Endothelial cell of umbilical vein (primary cell): ENCODE measurements at regions not wholly inside any gene's neighbourhood (a gene's known extent, or its start where the extent isn't known, plus 50 kb on each side); places are given as distances from the start of the nearest gene placed in this dataset.

ENCODE experiments used
- BruUV-seq: library from RNA; stranded (reverse); fragments of 400-500 nt; replicated peaks from 2 replicates; lab custom pipeline; 2021; lab: Mats Ljungman, UMichigan
- CTCF ChIA-PET: fragments of 300-600, 350-600 bp; sonication (Branson Sonifier 250); formaldehyde crosslinking; loops from one replicate; lab custom pipeline; 2021; ENCODE audit warnings: antibody characterized with exemption, inconsistent platforms; lab: Charles Lee
- POLR2A ChIA-PET: fragments of 300-600, 350-600 bp; sonication (Branson Sonifier 250); formaldehyde crosslinking; loops from one replicate; lab custom pipeline; 2021; ENCODE audit warnings: antibody characterized with exemption, inconsistent platforms; lab: Charles Lee
- DNase-seq: peaks from one replicate; pipeline ENCODE4 v3.0.0-alpha.2; 2011; ENCODE audit warnings: low read depth, low spot score
- FAIRE-seq: peaks from 2 replicates; lab custom pipeline; 2011; peaks lifted over from hg19 to GRCh38; lab: Jason Lieb, UNC
- H2AFZ ChIP-seq: 2 replicates; pipeline ENCODE4 v1.6.0; 2012; ENCODE audit warnings: low read depth, low read length, control low read depth, inconsistent platforms
- H3K27ac ChIP-seq: 2 replicates; pipeline ENCODE4 v1.5.1; 2011; ENCODE audit warnings: low read depth, mild to moderate bottlenecking, control low read depth, low read length, moderate library complexity; ENCODE audit not compliant: insufficient read depth
- H3K27me3 ChIP-seq, 2 experiments: 2 replicates each; pipeline versions ENCODE4 v1.6.0 to v1.6.1; 2011; ENCODE audit warnings: low read length in 2 of 2, mixed read lengths in 1 of 2; ENCODE audit not compliant: control insufficient read depth in 2 of 2, insufficient read depth in 2 of 2
- H3K36me3 ChIP-seq, 2 experiments: 2 replicates in 1 of 2; 3 replicates in 1 of 2; pipeline ENCODE4 v1.5.1; 2011; ENCODE audit warnings: low read length in 2 of 2, mild to moderate bottlenecking in 1 of 2, moderate library complexity in 1 of 2; ENCODE audit not compliant: control insufficient read depth in 2 of 2, insufficient read depth in 2 of 2; ENCODE audit errors: extremely low read depth in 1 of 2
- H3K4me1 ChIP-seq: 3 replicates; pipeline ENCODE4 v1.5.1; 2011; ENCODE audit warnings: mild to moderate bottlenecking, low read length; ENCODE audit not compliant: control insufficient read depth, insufficient read depth; ENCODE audit errors: extremely low read depth
- H3K4me2 ChIP-seq: 2 replicates; pipeline ENCODE4 v1.6.1; 2011; ENCODE audit warnings: low read length, control low read depth, mixed read lengths; ENCODE audit not compliant: insufficient read depth
- H3K4me3 ChIP-seq, 3 experiments: fragments of 200-600 bp in 1 of 3; sonication (generic), shearing (Covaris generic) in 1 of 3; replicated peaks in 1 of 3; 2 replicates each; pipeline ENCODE4 v1.5.1; 2011 to 2016; ENCODE audit warnings: control low read depth in 3 of 3, low read length in 3 of 3, mild to moderate bottlenecking in 2 of 3, inconsistent platforms in 1 of 3, low read depth in 1 of 3, moderate library complexity in 1 of 3; ENCODE audit not compliant: insufficient read depth in 1 of 3
- H3K79me2 ChIP-seq: 2 replicates; pipeline ENCODE4 v1.6.0; 2012; ENCODE audit warnings: low read length, inconsistent platforms; ENCODE audit not compliant: control insufficient read depth, insufficient read depth
- H3K9ac ChIP-seq: replicated peaks from 2 replicates; pipeline ENCODE3; 2011; ENCODE audit warnings: low read length, control low read depth; ENCODE audit not compliant: insufficient read depth; ENCODE audit errors: extremely low read depth
- H3K9me1 ChIP-seq: replicated peaks from 3 replicates; pipeline ENCODE4 v1.6.0; 2011; ENCODE audit warnings: mild to moderate bottlenecking, low read length; ENCODE audit not compliant: control insufficient read depth, insufficient read depth; ENCODE audit errors: extremely low read depth
- H3K9me3 ChIP-seq: replicated peaks from 2 replicates; pipeline ENCODE4 v1.5.1; 2012; ENCODE audit warnings: low read length, inconsistent platforms; ENCODE audit not compliant: control insufficient read depth, insufficient read depth
- H4K20me1 ChIP-seq: replicated peaks from 2 replicates; pipeline ENCODE3; 2011; ENCODE audit warnings: mild to moderate bottlenecking, low read length; ENCODE audit not compliant: control insufficient read depth, insufficient read depth; ENCODE audit errors: extremely low read depth
- CTCF ChIP-seq, 2 donors: IDR thresholded peaks; 1 replicate in 1 of 2; 2 replicates in 1 of 2; pipeline ENCODE4 v1.5.1; 2011; ENCODE audit warnings: low read length in 2 of 2, mild to moderate bottlenecking in 2 of 2, moderate library complexity in 2 of 2, control low read depth in 1 of 2, inconsistent platforms in 1 of 2, low read depth in 1 of 2; ENCODE audit not compliant: insufficient read depth in 1 of 2; ENCODE audit errors: extremely low read depth in 1 of 2
- EZH2 ChIP-seq: IDR thresholded peaks from 2 replicates; pipeline ENCODE4 v1.6.1; 2012; ENCODE audit warnings: borderline replicate concordance, low read depth, mild to moderate bottlenecking, moderate library complexity, low read length, inconsistent platforms; ENCODE audit not compliant: severe bottlenecking
- FOS ChIP-seq: IDR thresholded peaks from 2 replicates; pipeline ENCODE4 v1.6.1; 2011; ENCODE audit warnings: mild to moderate bottlenecking, low read length, moderate library complexity, borderline replicate concordance; ENCODE audit not compliant: insufficient read depth
- GATA2 ChIP-seq: IDR thresholded peaks from 2 replicates; pipeline ENCODE4 v1.7.0; 2011; ENCODE audit warnings: low read depth, mild to moderate bottlenecking, moderate library complexity, mixed read lengths, low read length; ENCODE audit not compliant: insufficient read length, insufficient read depth
- JUN ChIP-seq: IDR thresholded peaks from 2 replicates; pipeline ENCODE4 v1.6.1; 2011; ENCODE audit warnings: borderline replicate concordance, low read depth; ENCODE audit not compliant: insufficient read length, insufficient read depth
- MAX ChIP-seq: IDR thresholded peaks from 2 replicates; pipeline ENCODE4 v1.6.1; 2011; ENCODE audit not compliant: insufficient read depth, insufficient read length
- MYC ChIP-seq: IDR thresholded peaks from one replicate; pipeline ENCODE4 v1.6.1; 2011; ENCODE audit warnings: mild to moderate bottlenecking, low read depth, low read length
- POLR2A ChIP-seq: IDR thresholded peaks from 2 replicates; pipeline ENCODE4 v1.6.1; 2012; ENCODE audit warnings: low read depth, mild to moderate bottlenecking, control low read depth, low read length
- POLR2AphosphoS5 ChIP-seq: IDR thresholded peaks from 2 replicates; pipeline ENCODE4 v1.6.1; 2012; ENCODE audit warnings: low read depth, mild to moderate bottlenecking, control low read depth, low read length, moderate library complexity; ENCODE audit not compliant: insufficient read depth
- dilution Hi-C: fragments of 300-500 bp; cut with MboI; formaldehyde crosslinking; loops from one replicate; pipeline ENCODE4 v1.15.0; 2019; ENCODE audit warnings: low sequenced_read_pairs; ENCODE audit not compliant: extremely low pct_ligation_motif_present
- intact Hi-C: fragments of 100-400 bp; cut with micrococcal nuclease; formaldehyde crosslinking; loops from one replicate; pipeline ENCODE4 v1.10.0; 2022

DNA sequence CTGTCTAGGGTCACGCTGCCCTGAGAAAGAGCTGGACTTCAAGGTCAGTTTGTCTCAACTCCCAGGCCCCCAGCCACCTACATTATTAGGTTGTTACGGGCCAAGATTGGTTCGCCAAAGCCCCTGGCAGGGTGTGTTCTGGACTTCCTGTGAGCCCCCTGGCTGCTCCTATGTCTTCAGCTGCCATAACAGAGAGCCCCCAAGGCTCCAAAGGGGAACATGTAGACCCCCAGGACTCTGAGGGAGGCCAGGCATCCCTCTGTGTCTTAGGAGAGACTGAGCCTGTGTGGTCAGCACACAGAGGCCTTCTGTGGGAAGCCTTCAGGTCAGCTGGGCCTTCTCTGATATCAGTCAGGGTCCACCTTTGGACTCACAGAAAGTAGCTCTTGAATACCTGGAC lies 58.3 kb downstream of the INHBB start:
- CTCF ChIA-PET, result interaction anchor here (0.5 to 1.6 kb wide), 3 partner anchors 13 to 19 kb away, joined by 3 to 4 read pairs (median 4); no protein-coding TSS in a partner anchor
- no TSS peak for BruUV-seq
- no peak for TF ChIP-seq CTCF (IDR thresholded peaks at IDR 0.05; ENCODE audit: extremely low read depth in 1 of 2, insufficient read depth in 1 of 2, low read depth in 1 of 2, low read length in 2 of 2)
- TF ChIP-seq FOS, result no peak
- no peak for TF ChIP-seq POLR2A
- TF ChIP-seq POLR2AphosphoS5, result no peak
- no peak for TF ChIP-seq EZH2
- TF ChIP-seq MYC, result no peak
- TF ChIP-seq JUN, result no peak
- no peak for TF ChIP-seq GATA2
- no peak for TF ChIP-seq MAX

More for the DNA sequence above, 58.3 kb downstream of the INHBB start:
- FAIRE-seq, result no peak
- Histone ChIP-seq H3K27me3 (no peaks in the 10 kb centered on the region), H3K27ac (no peak overlapping the region), H3K4me3 (no peak overlapping the region), H3K4me1 (no peaks in the 10 kb centered on the region), H3K36me3 (no peaks in the 10 kb centered on the region), H4K20me1 (no peaks in the 10 kb centered on the region), H3K79me2 (no peaks in the 10 kb centered on the region), H2AFZ (no peak overlapping the region), H3K9me3 (no peaks in the 10 kb centered on the region), H3K9me1 (no peaks in the 10 kb centered on the region), H3K4me2 (no peak overlapping the region), H3K9ac (no peak overlapping the region)
- DNase-seq, result no peak
- POLR2A ChIA-PET, result no interaction called here
- dilution Hi-C loops, result no loop called here
- intact Hi-C loops, result no loop called here
